22Rv1 (cell line): ENCODE measurements at regions not wholly inside any gene's neighbourhood (a gene's known extent, or its start where the extent isn't known, plus 50 kb on each side); places are given as distances from the start of the nearest gene placed in this dataset.

ENCODE experiments used
- CTCF ChIP-seq: fragments of 450-650 bp; IDR thresholded peaks from 2 replicates; pipeline ENCODE4 v1.5.1; 2017; ENCODE audit warnings: mild to moderate bottlenecking
- ZFX ChIP-seq: fragments of 450-650 bp; IDR thresholded peaks from 2 replicates; pipeline ENCODE4 v1.6.1; 2017; ENCODE audit warnings: antibody characterized with exemption, borderline replicate concordance

GRCh38 chr10:90430186-90430585 is 427.7 kb downstream of the HTR7 start:
- TF ChIP-seq CTCF (no peak), ZFX (no peak)
